ENCODE measurements at regions not wholly inside any gene's neighbourhood (a gene's known extent, or its start where the extent isn't known, plus 50 kb on each side); places are given as distances from the start of the nearest gene placed in this dataset.
"Not testable (repeated sequence)": the region's sequence is repeated elsewhere in the genome, so short reads cannot be mapped to it uniquely, and the experiment has no call there.

- Histone ChIP-seq H3K36me3 (ENCODE audit: control insufficient read depth in 4 of 4, insufficient read depth in 3 of 4, low read depth in 1 of 4, low read length in 3 of 4) (no peaks in the 10 kb centered on the region), H3K9me3 (ENCODE audit: control insufficient read depth in 4 of 4, low read length in 3 of 4) (no peaks in the 10 kb centered on the region), H3K27me3 (ENCODE audit: control insufficient read depth in 4 of 4, insufficient read depth in 4 of 4, low read length in 3 of 4) (no peaks in the 10 kb centered on the region), H3K4me3 (ENCODE audit: low read depth in 1 of 3, low read length in 3 of 3) (no peak overlapping the region), H3K27ac (ENCODE audit: low read depth in 1 of 2, low read length in 2 of 2) (no peak overlapping the region), H3K4me1 (ENCODE audit: control insufficient read depth in 4 of 4, insufficient read depth in 4 of 4, low read length in 3 of 4) (no peaks in the 10 kb centered on the region), H3K9ac (ENCODE audit: low read depth in 1 of 2, low read length in 2 of 2) (no peak overlapping the region)
- 91% methylated on average over 1 of the region's 1 CpG for WGBS
- no peak for DNase-seq (ENCODE audit: low spot score)
- peak in 1 of 2 donors; percentile 13 for TF ChIP-seq RAD21 (IDR thresholded peaks at IDR 0.05)
- no peak for TF ChIP-seq REST (IDR thresholded peaks at IDR 0.05)
Measured at GRCh38 chr4:72886602-72887001, 182.9 kb downstream of the COX18 start.

DNA sequence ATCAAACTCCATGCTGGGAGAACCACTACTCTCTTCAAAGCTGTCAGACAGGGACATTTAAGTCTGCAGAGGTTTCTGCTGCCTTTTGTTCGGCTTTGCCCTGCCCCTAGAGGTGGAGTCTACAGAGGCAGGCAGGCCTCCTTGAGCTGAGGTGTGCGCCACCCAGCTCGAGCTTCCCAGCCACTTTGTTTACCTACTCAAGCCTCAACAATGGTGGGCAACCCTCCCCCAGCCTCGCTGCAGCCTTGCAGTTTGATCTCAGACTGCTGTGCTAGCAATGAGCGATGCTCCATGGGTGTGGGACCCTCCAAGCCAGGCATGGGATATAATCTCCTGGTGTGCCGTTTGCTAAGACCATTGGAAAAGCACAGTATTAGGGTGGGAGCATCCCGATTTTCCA, 185.3 kb downstream of the COX18 start:
- DNase-seq (ENCODE audit: low spot score); H3K27ac ChIP-seq (ENCODE audit: low read depth in 1 of 2, low read length in 2 of 2); H3K4me1 ChIP-seq (ENCODE audit: control insufficient read depth in 4 of 4, insufficient read depth in 4 of 4, low read length in 3 of 4); H3K4me3 ChIP-seq (ENCODE audit: low read depth in 1 of 3, low read length in 3 of 3); H3K36me3 ChIP-seq (ENCODE audit: control insufficient read depth in 4 of 4, insufficient read depth in 3 of 4, low read depth in 1 of 4, low read length in 3 of 4); H3K9ac ChIP-seq (ENCODE audit: low read depth in 1 of 2, low read length in 2 of 2); H3K9me3 ChIP-seq (ENCODE audit: control insufficient read depth in 4 of 4, low read length in 3 of 4); H3K27me3 ChIP-seq (ENCODE audit: control insufficient read depth in 4 of 4, insufficient read depth in 4 of 4, low read length in 3 of 4): not testable (repeated sequence)
- WGBS: 90% methylated on average over 7 of the region's 7 CpGs

DNA sequence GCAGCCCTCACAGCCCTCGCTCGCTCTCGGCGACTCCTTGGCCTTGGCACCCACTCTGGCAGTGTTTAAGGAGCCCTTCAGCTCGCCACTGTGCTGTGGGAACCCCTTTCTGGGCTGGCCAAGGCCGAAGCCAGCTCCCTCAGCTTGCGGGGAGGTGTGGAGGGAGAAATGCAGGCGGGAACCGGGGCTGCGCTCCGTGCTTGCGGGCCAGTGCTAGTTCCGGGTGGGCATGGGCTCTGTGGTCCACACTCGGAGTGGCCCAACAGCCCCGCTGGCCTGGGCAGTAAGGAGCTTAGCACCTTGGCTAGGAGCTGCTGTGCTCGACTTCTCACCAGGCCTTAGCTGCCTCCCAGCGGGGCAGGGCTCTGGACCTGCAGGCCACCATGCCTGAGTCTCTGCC, 192.6 kb downstream of the COX18 start:
- Histone ChIP-seq H3K4me1 (ENCODE audit: control insufficient read depth in 4 of 4, insufficient read depth in 4 of 4, low read length in 3 of 4) (no peaks in the 10 kb centered on the region), H3K9ac (ENCODE audit: low read depth in 1 of 2, low read length in 2 of 2) (no peak overlapping the region), H3K4me3 (ENCODE audit: low read depth in 1 of 3, low read length in 3 of 3) (no peak overlapping the region), H3K9me3 (ENCODE audit: control insufficient read depth in 4 of 4, low read length in 3 of 4) (no peaks in the 10 kb centered on the region), H3K27ac (ENCODE audit: low read depth in 1 of 2, low read length in 2 of 2) (no peak overlapping the region), H3K36me3 (ENCODE audit: control insufficient read depth in 4 of 4, insufficient read depth in 3 of 4, low read depth in 1 of 4, low read length in 3 of 4) (no peaks in the 10 kb centered on the region), H3K27me3 (ENCODE audit: control insufficient read depth in 4 of 4, insufficient read depth in 4 of 4, low read length in 3 of 4) (no peaks in the 10 kb centered on the region)
- WGBS: 86% methylated on average over 17 of the region's 17 CpGs
- DNase-seq (ENCODE audit: low spot score): no peak
- TF ChIP-seq HNF4G (IDR thresholded peaks at IDR 0.05): no peak
- no peak for TF ChIP-seq RXRA (IDR thresholded peaks at IDR 0.05)
- TF ChIP-seq, protein P1, sequence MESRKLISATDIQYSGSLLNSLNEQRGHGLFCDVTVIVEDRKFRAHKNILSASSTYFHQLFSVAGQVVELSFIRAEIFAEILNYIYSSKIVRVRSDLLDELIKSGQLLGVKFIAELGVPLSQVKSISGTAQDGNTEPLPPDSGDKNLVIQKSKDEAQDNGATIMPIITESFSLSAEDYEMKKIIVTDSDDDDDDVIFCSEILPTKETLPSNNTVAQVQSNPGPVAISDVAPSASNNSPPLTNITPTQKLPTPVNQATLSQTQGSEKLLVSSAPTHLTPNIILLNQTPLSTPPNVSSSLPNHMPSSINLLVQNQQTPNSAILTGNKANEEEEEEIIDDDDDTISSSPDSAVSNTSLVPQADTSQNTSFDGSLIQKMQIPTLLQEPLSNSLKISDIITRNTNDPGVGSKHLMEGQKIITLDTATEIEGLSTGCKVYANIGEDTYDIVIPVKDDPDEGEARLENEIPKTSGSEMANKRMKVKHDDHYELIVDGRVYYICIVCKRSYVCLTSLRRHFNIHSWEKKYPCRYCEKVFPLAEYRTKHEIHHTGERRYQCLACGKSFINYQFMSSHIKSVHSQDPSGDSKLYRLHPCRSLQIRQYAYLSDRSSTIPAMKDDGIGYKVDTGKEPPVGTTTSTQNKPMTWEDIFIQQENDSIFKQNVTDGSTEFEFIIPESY (IDR thresholded peaks at IDR 0.05): no peak
- TF ChIP-seq SP1 (IDR thresholded peaks at IDR 0.05): no peak
- no peak for TF ChIP-seq FOXA1 (IDR thresholded peaks at IDR 0.05)
- TF ChIP-seq GABPA (IDR thresholded peaks at IDR 0.05 in 1 of 2, conservative IDR thresholded peaks at IDR 0.05 in 1 of 2): no peak
- TF ChIP-seq, protein P2, sequence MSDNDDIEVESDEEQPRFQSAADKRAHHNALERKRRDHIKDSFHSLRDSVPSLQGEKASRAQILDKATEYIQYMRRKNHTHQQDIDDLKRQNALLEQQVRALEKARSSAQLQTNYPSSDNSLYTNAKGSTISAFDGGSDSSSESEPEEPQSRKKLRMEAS (IDR thresholded peaks at IDR 0.05): no peak
- TF ChIP-seq, protein P3, sequence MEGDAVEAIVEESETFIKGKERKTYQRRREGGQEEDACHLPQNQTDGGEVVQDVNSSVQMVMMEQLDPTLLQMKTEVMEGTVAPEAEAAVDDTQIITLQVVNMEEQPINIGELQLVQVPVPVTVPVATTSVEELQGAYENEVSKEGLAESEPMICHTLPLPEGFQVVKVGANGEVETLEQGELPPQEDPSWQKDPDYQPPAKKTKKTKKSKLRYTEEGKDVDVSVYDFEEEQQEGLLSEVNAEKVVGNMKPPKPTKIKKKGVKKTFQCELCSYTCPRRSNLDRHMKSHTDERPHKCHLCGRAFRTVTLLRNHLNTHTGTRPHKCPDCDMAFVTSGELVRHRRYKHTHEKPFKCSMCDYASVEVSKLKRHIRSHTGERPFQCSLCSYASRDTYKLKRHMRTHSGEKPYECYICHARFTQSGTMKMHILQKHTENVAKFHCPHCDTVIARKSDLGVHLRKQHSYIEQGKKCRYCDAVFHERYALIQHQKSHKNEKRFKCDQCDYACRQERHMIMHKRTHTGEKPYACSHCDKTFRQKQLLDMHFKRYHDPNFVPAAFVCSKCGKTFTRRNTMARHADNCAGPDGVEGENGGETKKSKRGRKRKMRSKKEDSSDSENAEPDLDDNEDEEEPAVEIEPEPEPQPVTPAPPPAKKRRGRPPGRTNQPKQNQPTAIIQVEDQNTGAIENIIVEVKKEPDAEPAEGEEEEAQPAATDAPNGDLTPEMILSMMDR (IDR thresholded peaks at IDR 0.05; ENCODE audit: low read depth, low read length, missing input control): no peak
- TF ChIP-seq RAD21 (IDR thresholded peaks at IDR 0.05): no peak
